SK-N-SH treated with all-trans-retinoic acid at 6 μM for 48 hours (cell line): ENCODE measurements at regions not wholly inside any gene's neighbourhood (a gene's known extent, or its start where the extent isn't known, plus 50 kb on each side); places are given as distances from the start of the nearest gene placed in this dataset.

ENCODE experiments used
- ATAC-seq: fragments of 200-7000 bp; cut with Tn5 transposase; 3 replicates; pipeline ENCODE4 v1.9.1; 2020; ENCODE audit warnings: mild to moderate bottlenecking, moderate library complexity
- ARNTL ChIP-seq: fragments of 450-650 bp; formaldehyde crosslinking; IDR thresholded peaks from 2 replicates; pipeline ENCODE4 v1.5.0; 2020; ENCODE audit warnings: low read depth, mild to moderate bottlenecking, moderate library complexity, borderline replicate concordance
- BACH2 ChIP-seq: fragments of 250-450 bp; sonication (Bioruptor Pico); IDR thresholded peaks from 2 replicates; pipeline ENCODE4 v1.9.0; 2021; ENCODE audit warnings: mild to moderate bottlenecking, borderline replicate concordance
- CREB5 ChIP-seq: fragments of 250-450 bp; sonication (Bioruptor Pico); IDR thresholded peaks from 2 replicates; pipeline ENCODE4 v1.5.1; 2020; ENCODE audit warnings: low read depth, mild to moderate bottlenecking, moderate library complexity
- CSDC2 ChIP-seq: fragments of 250-450 bp; sonication (Bioruptor Pico); IDR thresholded peaks from 2 replicates; pipeline ENCODE4 v1.5.0; 2020; ENCODE audit warnings: mild to moderate bottlenecking, moderate library complexity
- CSRNP3 ChIP-seq: fragments of 250-450 bp; sonication (Bioruptor Pico); IDR thresholded peaks from 2 replicates; pipeline ENCODE4 v1.5.1; 2021; ENCODE audit warnings: mild to moderate bottlenecking, moderate library complexity
- ESRRG ChIP-seq: fragments of 250-450 bp; sonication (Bioruptor Pico); IDR thresholded peaks from 2 replicates; pipeline ENCODE4 v1.6.1; 2021; ENCODE audit warnings: mild to moderate bottlenecking
- GLIS3 ChIP-seq: fragments of 250-450 bp; sonication (Bioruptor Pico); IDR thresholded peaks from 2 replicates; pipeline ENCODE4 v1.5.0; 2020; ENCODE audit warnings: mild to moderate bottlenecking, moderate library complexity
- ISL1 ChIP-seq: fragments of 250-450 bp; sonication (Bioruptor Pico); IDR thresholded peaks from 2 replicates; pipeline ENCODE4 v2.1.2; 2022; ENCODE audit warnings: mild to moderate bottlenecking, moderate library complexity
- OSR1 ChIP-seq: fragments of 250-450 bp; sonication (Bioruptor Pico); IDR thresholded peaks from 2 replicates; pipeline ENCODE4 v1.8.0; 2022; ENCODE audit warnings: moderate library complexity, mild to moderate bottlenecking, inconsistent platforms
- PATZ1 ChIP-seq: fragments of 250-450 bp; sonication (Bioruptor Pico); IDR thresholded peaks from 2 replicates; pipeline ENCODE4 v1.8.0; 2020; ENCODE audit warnings: mild to moderate bottlenecking, moderate library complexity, borderline replicate concordance
- POU6F1 ChIP-seq: fragments of 250-450 bp; sonication (Bioruptor Pico); IDR thresholded peaks from 2 replicates; pipeline ENCODE4 v1.8.0; 2021; ENCODE audit warnings: low read depth, mild to moderate bottlenecking, moderate library complexity, borderline replicate concordance
- PPARA ChIP-seq: fragments of 250-450 bp; sonication (Bioruptor Pico); IDR thresholded peaks from 2 replicates; pipeline ENCODE4 v1.5.0; 2020; ENCODE audit warnings: mild to moderate bottlenecking, borderline replicate concordance
- SNAI2 ChIP-seq: fragments of 250-450 bp; sonication (Bioruptor Pico); IDR thresholded peaks from 2 replicates; pipeline ENCODE4 v1.5.0; 2020; ENCODE audit warnings: mild to moderate bottlenecking, moderate library complexity
- TCF4 ChIP-seq: fragments of 250-450 bp; sonication (Bioruptor Pico); IDR thresholded peaks from 2 replicates; pipeline ENCODE4 v1.8.0; 2021; ENCODE audit warnings: mild to moderate bottlenecking, moderate library complexity, borderline replicate concordance
- TOX ChIP-seq: fragments of 250-450 bp; sonication (Bioruptor Pico); IDR thresholded peaks from 2 replicates; pipeline ENCODE4 v1.8.0; 2021; ENCODE audit warnings: mild to moderate bottlenecking, moderate library complexity, borderline replicate concordance
- ZC3H10 ChIP-seq: fragments of 250-450 bp; sonication (Bioruptor Pico); IDR thresholded peaks from 2 replicates; pipeline ENCODE4 v1.5.1; 2021; ENCODE audit warnings: mild to moderate bottlenecking, moderate library complexity
- ZFP3 ChIP-seq: fragments of 250-450 bp; sonication (Bioruptor Pico); IDR thresholded peaks from 2 replicates; pipeline ENCODE4 v1.5.0; 2020; ENCODE audit warnings: mild to moderate bottlenecking, moderate library complexity
- ZFP30 ChIP-seq: fragments of 450-650 bp; formaldehyde crosslinking; IDR thresholded peaks from 2 replicates; pipeline ENCODE4 v1.5.0; 2022; ENCODE audit warnings: mild to moderate bottlenecking, moderate library complexity
- ZNF565 ChIP-seq: fragments of 450-650 bp; formaldehyde crosslinking; conservative IDR thresholded peaks from 2 replicates; pipeline ENCODE4 v1.5.0; 2020; ENCODE audit warnings: low read depth, mild to moderate bottlenecking, moderate library complexity
- ZNF70 ChIP-seq: fragments of 450-650 bp; formaldehyde crosslinking; IDR thresholded peaks from 2 replicates; pipeline ENCODE4 v1.5.0; 2020; ENCODE audit warnings: mild to moderate bottlenecking, moderate library complexity
- ZNF8 ChIP-seq: fragments of 450-650 bp; formaldehyde crosslinking; IDR thresholded peaks from 2 replicates; pipeline ENCODE4 v1.5.0; 2020; ENCODE audit warnings: mild to moderate bottlenecking, moderate library complexity

- TF ChIP-seq OSR1 (CRISPR knock-in tag) (no peak), ZNF70 (CRISPR knock-in tag) (no peak), ISL1 (CRISPR knock-in tag) (no peak), CSDC2 (CRISPR knock-in tag) (no peak), PPARA (CRISPR knock-in tag) (no peak), TOX (CRISPR knock-in tag) (no peak), ESRRG (CRISPR knock-in tag) (no peak), ZFP30 (CRISPR knock-in tag) (no peak), TCF4 (no peak), CREB5 (CRISPR knock-in tag) (no peak), ARNTL (no peak), CSRNP3 (CRISPR knock-in tag) (no peak), SNAI2 (CRISPR knock-in tag) (no peak), POU6F1 (CRISPR knock-in tag) (no peak), ZC3H10 (CRISPR knock-in tag) (no peak)
- ATAC-seq, result no peak
Measured at GRCh38 chr17:68176718-68177117, 71.1 kb upstream of the AMZ2 start.

- ATAC-seq, result no peak
- TF ChIP-seq ZNF8 (CRISPR knock-in tag) (no peak), ZFP30 (CRISPR knock-in tag) (no peak), CSRNP3 (CRISPR knock-in tag) (no peak), CSDC2 (CRISPR knock-in tag) (no peak), ESRRG (CRISPR knock-in tag) (no peak), SNAI2 (CRISPR knock-in tag) (no peak), GLIS3 (CRISPR knock-in tag) (no peak), OSR1 (CRISPR knock-in tag) (no peak), ZC3H10 (CRISPR knock-in tag) (no peak), PATZ1 (CRISPR knock-in tag) (no peak), ZNF565 (CRISPR knock-in tag) (no peak), POU6F1 (CRISPR knock-in tag) (no peak), CREB5 (CRISPR knock-in tag) (no peak), ISL1 (CRISPR knock-in tag) (no peak), TOX (CRISPR knock-in tag) (no peak), BACH2 (CRISPR knock-in tag) (no peak), TCF4 (no peak), ZFP3 (CRISPR knock-in tag) (no peak)
Measured at GRCh38 chr17:68178831-68179230, 69.0 kb upstream of the AMZ2 start.
